Body of pancreas (tissue), 4 donors: ENCODE measurements at regions not wholly inside any gene's neighbourhood (a gene's known extent, or its start where the extent isn't known, plus 50 kb on each side); places are given as distances from the start of the nearest gene placed in this dataset.

Experiments
- ATAC-seq: fragments of 150-250 bp; one replicate; pipeline ENCODE4 v1.9.1; 2016
- DNase-seq, 4 donors: peaks; one replicate each; pipeline ENCODE4 v3.0.0-alpha.2; 2019
- H3K27ac ChIP-seq, 4 donors: fragments of 200-600 bp; sonication (generic); 1 replicate in 3 of 4; 2 replicates in 1 of 4; pipeline versions ENCODE4 v1.5.1 to v1.6.1; 2016 to 2019; ENCODE audit warnings: mild to moderate bottlenecking in 1 of 4, mixed read lengths in 1 of 4, moderate library complexity in 1 of 4
- H3K27me3 ChIP-seq, 2 donors: fragments of 200-600 bp; sonication (generic); one replicate each; pipeline ENCODE4 v1.6.0; 2016; ENCODE audit warnings: mild to moderate bottlenecking in 1 of 2
- H3K36me3 ChIP-seq, 2 donors: fragments of 200-600 bp; sonication (generic); replicated peaks in 1 of 2; 2 replicates each; pipeline ENCODE4 v1.5.1; 2016; ENCODE audit warnings: low read depth in 2 of 2; ENCODE audit not compliant: insufficient read depth in 1 of 2
- H3K4me1 ChIP-seq: fragments of 200-600 bp; sonication (generic); one replicate; pipeline ENCODE4 v1.6.0; 2016
- H3K4me3 ChIP-seq, 2 donors: fragments of 200-600 bp; sonication (generic); 1 replicate in 1 of 2; 2 replicates in 1 of 2; pipeline ENCODE4 v1.5.1; 2016 to 2019
- H3K9me3 ChIP-seq, 3 donors: fragments of 200-600 bp; sonication (generic); 1 replicate in 2 of 3; 2 replicates in 1 of 3; pipeline ENCODE4 v1.5.1; 2016
- POLR2A ChIP-seq, 3 donors: fragments of 450-650 bp; IDR thresholded peaks; one replicate each; pipeline ENCODE4 v1.6.1; 2016; ENCODE audit warnings: antibody characterized with exemption in 3 of 3, mild to moderate bottlenecking in 2 of 3
- WGBS, 2 donors: methylation state at CpG; one replicate each; pipeline ENCODE4 v1.1.5; 2017; 5-methylcytosine and 5-hydroxymethylcytosine counted together
- intact Hi-C: fragments of 100-400 bp; cut with DNase I; formaldehyde crosslinking; loops from one replicate; pipeline ENCODE4 v1.15.1; 2023
- TF ChIP-seq, protein P1 (sequence below), 7 experiments: fragments of 450-650 bp in 4 of 7; fragments of 200-600 bp in 3 of 7; sonication (generic) in 3 of 7; IDR thresholded peaks; one replicate each; pipeline ENCODE4 v1.5.1; 2016 to 2019; ENCODE audit warnings: antibody characterized with exemption in 7 of 7

DNA sequence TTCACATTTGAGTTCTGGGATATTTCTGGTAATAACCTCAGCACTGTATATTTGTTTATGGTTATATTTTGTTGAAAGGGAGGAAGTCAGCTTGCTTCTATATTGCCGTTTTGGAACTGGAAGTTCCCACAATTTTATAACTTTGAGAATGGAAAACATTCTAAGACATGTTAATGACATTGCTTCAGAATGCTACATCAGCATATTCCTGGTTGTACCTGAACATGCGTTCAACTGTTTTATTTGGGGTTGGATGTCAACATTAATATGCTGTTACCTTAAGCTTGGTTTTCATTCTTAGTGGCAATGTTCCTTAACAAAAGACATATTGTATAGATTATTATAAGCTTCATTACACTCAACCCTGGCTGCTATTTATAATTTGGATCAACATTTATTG lies 489.4 kb upstream of the MAGEB18 start:
- intact Hi-C loops, result no loop called here
- Histone ChIP-seq H3K4me3 (no peak overlapping the region), H3K27me3 (no peaks in the 10 kb centered on the region), H3K4me1 (no peaks in the 10 kb centered on the region), H3K36me3 (no peaks in the 10 kb centered on the region), H3K27ac (no peak overlapping the region), H3K9me3 (no peaks in the 10 kb centered on the region)
- no peak for DNase-seq
- no peak for ATAC-seq
- TF ChIP-seq POLR2A (IDR thresholded peaks at IDR 0.05), result no peak
- TF ChIP-seq, protein P1, sequence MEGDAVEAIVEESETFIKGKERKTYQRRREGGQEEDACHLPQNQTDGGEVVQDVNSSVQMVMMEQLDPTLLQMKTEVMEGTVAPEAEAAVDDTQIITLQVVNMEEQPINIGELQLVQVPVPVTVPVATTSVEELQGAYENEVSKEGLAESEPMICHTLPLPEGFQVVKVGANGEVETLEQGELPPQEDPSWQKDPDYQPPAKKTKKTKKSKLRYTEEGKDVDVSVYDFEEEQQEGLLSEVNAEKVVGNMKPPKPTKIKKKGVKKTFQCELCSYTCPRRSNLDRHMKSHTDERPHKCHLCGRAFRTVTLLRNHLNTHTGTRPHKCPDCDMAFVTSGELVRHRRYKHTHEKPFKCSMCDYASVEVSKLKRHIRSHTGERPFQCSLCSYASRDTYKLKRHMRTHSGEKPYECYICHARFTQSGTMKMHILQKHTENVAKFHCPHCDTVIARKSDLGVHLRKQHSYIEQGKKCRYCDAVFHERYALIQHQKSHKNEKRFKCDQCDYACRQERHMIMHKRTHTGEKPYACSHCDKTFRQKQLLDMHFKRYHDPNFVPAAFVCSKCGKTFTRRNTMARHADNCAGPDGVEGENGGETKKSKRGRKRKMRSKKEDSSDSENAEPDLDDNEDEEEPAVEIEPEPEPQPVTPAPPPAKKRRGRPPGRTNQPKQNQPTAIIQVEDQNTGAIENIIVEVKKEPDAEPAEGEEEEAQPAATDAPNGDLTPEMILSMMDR (IDR thresholded peaks at IDR 0.05), result no peak
- 51 to 79% methylated on average over 2 of the region's 2 CpGs for WGBS, 2 donors

DNA sequence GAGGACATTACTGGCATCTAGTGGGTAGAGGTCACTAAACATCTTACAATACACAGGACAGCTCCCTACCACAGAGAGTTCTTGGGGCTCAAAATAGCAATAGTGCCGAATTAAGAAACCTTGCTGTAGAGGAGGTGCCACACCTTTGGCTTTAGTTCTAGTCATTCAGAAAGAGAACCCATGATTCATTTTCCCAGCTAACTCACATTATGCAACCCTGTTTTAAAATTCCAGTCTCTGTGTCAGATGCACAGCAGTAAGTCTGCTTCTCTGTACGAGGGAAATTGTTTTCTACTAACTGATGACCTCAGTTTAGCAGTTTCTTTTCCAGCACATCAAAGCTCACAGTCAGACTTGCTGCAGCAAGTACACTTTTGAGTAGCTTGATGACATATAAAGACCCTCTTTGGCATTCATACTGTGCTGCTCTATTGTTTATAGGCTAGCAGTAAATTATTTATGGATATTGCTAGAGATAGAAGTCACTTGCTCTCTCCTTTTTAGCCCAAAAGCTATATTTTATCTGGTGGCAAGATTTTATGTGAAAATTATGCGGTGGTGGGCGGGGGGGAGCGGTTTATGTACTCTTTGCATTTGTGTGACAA lies 487.8 kb upstream of the MAGEB18 start:
- Histone ChIP-seq H3K9me3 (no peaks in the 10 kb centered on the region), H3K27ac (no peak overlapping the region), H3K4me1 (no peaks in the 10 kb centered on the region), H3K36me3 (no peaks in the 10 kb centered on the region), H3K4me3 (no peak overlapping the region), H3K27me3 (no peaks in the 10 kb centered on the region)
- no peak for ATAC-seq
- intact Hi-C loops, result no loop called here
- no peak for TF ChIP-seq POLR2A (IDR thresholded peaks at IDR 0.05)
- TF ChIP-seq, protein P1 (IDR thresholded peaks at IDR 0.05), result no peak
- no peak for DNase-seq
- 59 to 65% methylated on average over 5 of the region's 5 CpGs for WGBS, 2 donors

DNA sequence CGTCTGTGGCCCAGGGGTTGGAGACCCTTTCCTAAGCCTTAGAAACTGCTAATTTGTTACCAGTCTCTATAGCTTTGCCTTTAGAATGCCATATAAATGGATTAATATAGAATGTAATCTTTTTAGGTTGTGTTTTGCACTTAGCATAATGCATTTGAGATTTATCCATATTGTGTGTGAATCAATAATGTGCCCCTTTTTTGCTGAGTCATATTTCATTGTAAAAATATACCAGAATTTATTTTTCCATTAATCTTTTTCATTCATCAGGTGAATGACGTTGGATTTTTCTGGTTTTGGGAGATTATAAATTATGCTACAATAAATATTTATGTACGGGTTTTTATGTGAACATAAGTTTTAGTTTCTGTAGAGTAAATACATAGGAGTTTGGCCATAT lies 478.8 kb upstream of the MAGEB18 start:
- no peak overlapping the region for H3K27ac ChIP-seq
- no peaks in the 10 kb centered on the region for H3K36me3 ChIP-seq
- TF ChIP-seq POLR2A (IDR thresholded peaks at IDR 0.05), result no peak
- TF ChIP-seq, protein P1 (IDR thresholded peaks at IDR 0.05), result no peak
- H3K4me1 ChIP-seq, result no peaks in the 10 kb centered on the region
- DNase-seq (no peak), ATAC-seq (no peak)
- WGBS, 2 donors, result 49 to 59% methylated on average over 2 to 3 of the region's 3 CpGs
- H3K9me3 ChIP-seq, result no peaks in the 10 kb centered on the region
- H3K27me3 ChIP-seq, result no peaks in the 10 kb centered on the region
- intact Hi-C loops, result no loop called here
- no peak overlapping the region for H3K4me3 ChIP-seq

DNA sequence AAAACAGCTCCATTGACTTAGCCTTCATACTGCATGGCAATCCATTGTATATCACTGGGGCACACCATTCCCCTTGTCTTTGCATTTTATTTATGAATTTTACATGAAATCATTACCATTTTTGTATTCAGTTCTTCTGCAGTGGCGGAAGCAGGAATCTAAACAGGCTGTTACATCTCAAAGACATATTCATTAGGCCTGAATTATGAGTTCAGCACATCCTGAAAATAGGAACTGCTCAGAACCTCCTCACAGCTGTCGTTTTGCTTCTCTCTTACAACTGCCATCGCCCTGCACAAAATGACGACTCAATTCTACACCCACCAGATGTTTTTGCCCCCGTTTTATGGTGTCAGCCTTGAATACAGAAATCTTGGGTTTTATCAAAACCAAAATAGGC lies 474.4 kb upstream of the MAGEB18 start:
- ATAC-seq, result no peak
- TF ChIP-seq, protein P1 (IDR thresholded peaks at IDR 0.05), result no peak
- TF ChIP-seq POLR2A (IDR thresholded peaks at IDR 0.05), result no peak
- 55 to 69% methylated on average over 5 of the region's 5 CpGs for WGBS, 2 donors
- Histone ChIP-seq H3K4me1 (no peaks in the 10 kb centered on the region), H3K27ac (no peak overlapping the region), H3K36me3 (no peaks in the 10 kb centered on the region), H3K27me3 (no peaks in the 10 kb centered on the region), H3K9me3 (no peaks in the 10 kb centered on the region), H3K4me3 (no peak overlapping the region)
- intact Hi-C loops, result no loop called here
- DNase-seq, result no peak

DNA sequence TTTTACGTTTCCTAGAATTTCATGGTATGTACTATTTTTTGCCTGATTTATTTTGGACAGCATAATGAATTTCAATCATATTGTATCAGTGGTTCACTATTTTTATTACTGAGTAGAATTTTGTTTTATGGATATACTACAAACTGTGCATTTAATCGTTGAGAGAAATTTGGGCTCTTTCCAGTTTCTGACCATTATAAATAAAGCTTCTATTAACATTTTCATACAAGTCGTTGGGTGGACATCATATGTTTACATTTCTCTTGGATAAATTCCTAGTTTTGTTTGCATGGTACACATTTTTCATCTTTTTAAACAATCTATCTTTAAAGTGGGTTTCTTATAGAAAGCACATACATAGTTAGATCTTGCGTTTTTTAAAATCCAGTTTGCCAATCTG lies 472.7 kb upstream of the MAGEB18 start:
- ATAC-seq (no peak), DNase-seq (no peak)
- WGBS, 2 donors, result 52 to 58% methylated on average over 4 of the region's 4 CpGs
- Histone ChIP-seq H3K27me3 (no peaks in the 10 kb centered on the region), H3K4me3 (no peak overlapping the region), H3K9me3 (no peaks in the 10 kb centered on the region), H3K4me1 (no peaks in the 10 kb centered on the region), H3K27ac (no peak overlapping the region), H3K36me3 (no peaks in the 10 kb centered on the region)
- TF ChIP-seq POLR2A (IDR thresholded peaks at IDR 0.05), result no peak
- TF ChIP-seq, protein P1 (IDR thresholded peaks at IDR 0.05), result no peak
- intact Hi-C loops, result no loop called here
